Fibroblast of lung (primary cell): ENCODE measurements at regions not wholly inside any gene's neighbourhood (a gene's known extent, or its start where the extent isn't known, plus 50 kb on each side); places are given as distances from the start of the nearest gene placed in this dataset.

Experiments used
- CTCF ChIP-seq, 2 donors: IDR thresholded peaks in 1 of 2; conservative IDR thresholded peaks in 1 of 2; 1 replicate in 1 of 2; 2 replicates in 1 of 2; pipeline ENCODE4 v1.5.1; 2011 to 2012; ENCODE audit warnings: low read length in 2 of 2, control low read depth in 1 of 2, inconsistent platforms in 1 of 2, low read depth in 1 of 2, mild to moderate bottlenecking in 1 of 2
- EZH2 ChIP-seq: IDR thresholded peaks from 2 replicates; pipeline ENCODE4 v1.5.1; 2012; ENCODE audit warnings: low read length, control low read depth, mild to moderate bottlenecking; ENCODE audit errors: missing control alignments

- no peak for TF ChIP-seq CTCF (conservative IDR thresholded peaks at IDR 0.05 in 1 of 2, IDR thresholded peaks at IDR 0.05 in 1 of 2; ENCODE audit: low read depth in 1 of 2, low read length in 2 of 2)
- TF ChIP-seq EZH2, result no peak
These were observed 139.0 kb downstream of the ZDHHC20 start for GRCh38 chr13:21319869-21320641.
